GM19455 (cell line): ENCODE measurements at regions not wholly inside any gene's neighbourhood (a gene's known extent, or its start where the extent isn't known, plus 50 kb on each side); places are given as distances from the start of the nearest gene placed in this dataset.
"Not testable (repeated sequence)": the region's sequence is repeated elsewhere in the genome, so short reads cannot be mapped to it uniquely, and the experiment has no call there.

Source experiments
- ATAC-seq: cut with Tn5 transposase; IDR thresholded peaks from one replicate; pipeline ENCODE4 v1.9.1; 2021; ENCODE audit not compliant: unreplicated experiment

DNA sequence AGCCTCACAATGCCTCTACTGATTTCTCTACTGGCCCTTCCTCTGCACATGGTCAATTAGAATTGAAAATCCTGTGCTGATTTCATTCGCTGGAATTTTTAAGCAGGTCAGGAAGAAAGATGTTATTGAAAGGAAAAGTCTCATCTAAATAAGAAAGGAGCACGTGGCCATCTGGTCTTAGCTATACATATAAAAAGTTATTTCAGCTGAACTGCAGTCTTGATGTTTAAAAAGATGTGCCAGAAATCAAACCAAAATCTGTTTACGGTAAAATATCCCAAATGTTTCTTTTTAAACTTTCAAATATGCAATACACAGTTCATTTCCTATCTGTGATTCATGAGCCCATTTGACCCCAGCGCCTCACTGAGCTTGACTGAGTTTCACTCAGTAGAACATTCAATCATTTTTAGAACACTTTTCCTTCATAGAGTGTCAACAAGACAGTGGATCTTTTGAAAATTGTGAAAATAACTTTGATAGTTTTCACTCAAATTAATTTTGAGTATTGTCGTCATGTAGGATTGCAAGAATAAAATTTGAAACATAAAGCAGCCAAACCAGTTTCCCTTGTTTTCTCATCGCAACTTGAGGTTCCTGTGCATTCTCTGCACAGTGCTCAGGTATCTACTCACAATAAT is 293.6 kb downstream of the PTPRC start:
- ATAC-seq = no peak

DNA sequence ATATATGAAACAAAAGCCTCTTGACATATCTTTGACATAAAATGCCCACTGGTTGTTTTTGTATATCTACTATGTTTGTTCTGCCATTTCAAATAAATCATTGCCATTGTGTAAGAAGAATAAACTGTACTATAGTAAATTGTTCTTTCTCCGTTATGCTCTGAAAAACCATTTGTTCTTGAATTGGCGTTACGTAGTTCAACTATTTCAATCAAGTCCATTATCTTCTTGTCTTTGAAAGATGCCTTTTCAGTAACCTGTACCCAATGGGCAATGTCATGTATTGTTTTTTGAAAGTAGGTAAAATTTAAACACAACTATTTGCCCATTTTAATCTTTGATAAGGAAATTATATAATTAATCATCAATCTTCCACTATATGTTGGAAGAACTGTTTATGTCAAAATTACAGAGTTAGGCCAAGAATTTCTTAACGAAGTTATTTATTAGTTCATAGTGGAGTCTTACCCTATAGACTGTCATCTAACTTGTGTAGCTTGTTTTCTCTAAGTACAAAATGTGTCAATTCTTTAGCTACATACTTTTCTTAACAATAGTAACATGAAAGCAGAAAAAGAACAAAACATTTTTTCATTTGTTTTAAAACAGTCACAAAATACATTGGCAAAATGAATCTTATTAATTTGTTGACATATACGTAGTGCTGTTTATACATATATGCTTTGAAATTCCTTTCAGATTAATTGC is 294.8 kb downstream of the PTPRC start:
- no peak for ATAC-seq

DNA sequence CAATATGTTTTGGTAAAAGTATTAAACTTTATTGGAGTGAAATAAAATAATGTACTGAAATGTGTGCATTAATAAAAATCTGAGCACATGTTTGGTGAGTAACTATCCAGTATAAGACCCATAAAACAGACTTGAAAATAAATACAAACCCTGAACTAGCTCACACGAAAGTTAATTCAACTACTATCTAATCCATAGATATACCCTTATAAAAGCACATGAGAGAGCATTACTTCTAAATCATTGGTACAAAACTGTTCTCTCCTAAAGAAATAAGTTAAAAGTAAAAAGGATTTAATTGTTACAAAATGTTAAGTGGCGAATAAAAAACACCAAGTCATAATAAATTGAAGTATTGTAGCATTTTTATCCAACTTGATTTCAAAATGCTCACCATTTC is 295.6 kb downstream of the PTPRC start:
- no peak for ATAC-seq

DNA sequence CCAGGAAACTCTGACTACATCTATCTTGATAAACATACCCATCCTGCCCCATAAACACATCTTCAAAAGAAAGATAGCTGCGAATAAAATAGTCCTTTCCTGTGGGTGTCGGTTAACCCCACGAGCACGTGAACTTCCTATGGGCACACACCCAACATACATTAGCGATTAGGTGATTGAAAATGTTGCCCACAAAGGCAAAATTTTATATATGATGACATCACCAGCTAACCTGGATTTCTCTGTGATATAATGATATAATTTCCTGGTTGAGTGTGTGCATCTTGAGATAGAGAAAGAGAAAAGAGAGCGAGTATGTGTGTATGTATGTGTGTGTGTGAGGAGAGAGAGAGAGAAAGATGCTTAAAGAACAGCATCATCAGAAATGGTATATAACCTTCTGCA is 296.1 kb downstream of the PTPRC start:
- ATAC-seq = no peak

- ATAC-seq = peak; percentile 37
These were observed 296.6 kb downstream of the PTPRC start for GRCh38 chr1:198935306-198935921.

DNA sequence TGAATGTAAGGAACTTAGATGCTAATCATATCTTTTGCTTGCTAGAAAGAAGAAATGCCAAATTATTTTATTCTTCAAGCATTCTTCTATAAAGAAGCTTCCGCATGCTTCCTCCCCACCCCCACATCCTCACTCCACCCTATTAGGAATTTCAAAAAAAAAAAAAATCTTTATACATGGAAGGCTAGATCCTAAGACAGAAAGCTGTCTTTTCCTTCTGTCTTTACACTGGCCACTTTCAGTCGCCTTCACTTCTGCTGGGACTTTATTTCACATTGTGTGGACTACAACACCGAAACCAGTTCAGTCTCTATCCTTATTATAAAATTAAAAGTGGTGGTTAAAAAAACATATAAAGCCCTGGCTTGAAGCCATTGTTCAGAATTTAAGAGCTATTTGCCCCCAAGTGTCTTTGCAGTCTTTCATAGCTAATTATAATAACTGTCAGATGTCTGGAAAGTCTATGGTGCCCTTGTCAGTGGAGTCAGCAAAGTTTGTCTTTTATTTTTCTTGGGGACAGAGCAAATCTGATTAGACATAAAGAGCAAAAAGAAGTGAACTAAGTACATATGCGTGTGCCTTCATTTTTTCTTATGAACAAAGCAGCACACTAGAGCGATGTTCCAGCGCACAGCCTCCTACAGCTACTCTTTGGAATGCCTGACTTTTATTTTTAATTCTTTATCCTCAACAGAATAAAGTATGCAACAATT is 297.7 kb downstream of the PTPRC start:
- ATAC-seq = no peak

DNA sequence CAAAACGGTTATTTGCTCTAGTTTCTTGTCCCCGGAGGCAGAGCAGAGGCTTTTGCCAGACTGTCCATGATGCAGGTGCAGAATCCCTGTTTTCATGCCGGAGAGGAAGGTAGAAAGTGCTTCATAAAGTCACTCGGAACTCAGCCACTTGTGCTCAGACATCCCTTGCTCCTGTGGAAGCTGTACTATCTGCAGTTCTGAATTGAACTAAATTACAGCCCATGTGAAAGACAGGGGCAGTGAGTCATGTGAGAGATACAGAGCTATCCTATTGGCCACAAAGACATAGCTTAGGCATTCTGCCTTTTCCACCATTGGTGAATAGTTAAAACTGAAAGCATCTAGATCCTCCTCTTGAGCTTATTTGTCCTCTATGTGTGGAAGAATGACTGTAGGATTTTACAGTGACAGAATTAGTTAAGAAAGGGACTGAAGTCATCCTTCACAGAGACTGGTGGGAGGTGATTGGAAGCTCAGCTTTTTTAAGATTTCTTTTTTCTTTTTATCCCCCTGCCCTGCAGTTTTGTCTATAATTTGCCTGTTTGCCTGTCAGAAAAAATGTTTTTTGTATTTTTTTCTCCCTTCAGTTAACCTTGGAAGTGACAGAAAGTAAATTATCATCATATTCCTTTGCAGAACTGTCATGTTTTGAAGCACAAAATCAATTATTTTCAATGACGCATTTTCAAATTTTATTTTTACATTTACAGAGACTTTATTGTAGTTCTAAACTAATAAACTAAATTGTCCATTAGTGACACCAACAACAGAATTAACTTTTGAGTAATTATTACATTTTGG is 298.6 kb downstream of the PTPRC start:
- peak; percentile 93 for ATAC-seq

DNA sequence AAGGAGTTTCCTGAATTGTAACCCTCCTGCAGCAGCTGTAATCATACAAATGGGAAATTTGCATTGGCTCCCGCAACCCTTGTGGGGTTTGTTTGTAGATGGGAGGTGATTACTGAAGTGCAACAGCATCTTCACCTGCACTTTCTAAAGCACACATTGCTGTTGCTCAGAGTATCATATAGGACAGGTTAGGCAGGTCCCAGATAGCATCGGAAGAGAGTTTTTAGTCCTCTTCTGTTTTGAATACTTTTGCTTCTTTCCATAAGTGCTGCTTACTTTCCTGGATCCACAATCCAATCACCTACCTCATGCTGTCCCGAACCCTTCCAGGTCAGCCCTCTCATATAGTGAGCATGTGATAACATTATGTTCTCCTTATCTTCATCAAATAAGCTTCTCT is 300.4 kb downstream of the PTPRC start:
- ATAC-seq = no peak

- no peak for ATAC-seq
These were observed 301.1 kb downstream of the PTPRC start for GRCh38 chr1:198939956-198940355.

DNA sequence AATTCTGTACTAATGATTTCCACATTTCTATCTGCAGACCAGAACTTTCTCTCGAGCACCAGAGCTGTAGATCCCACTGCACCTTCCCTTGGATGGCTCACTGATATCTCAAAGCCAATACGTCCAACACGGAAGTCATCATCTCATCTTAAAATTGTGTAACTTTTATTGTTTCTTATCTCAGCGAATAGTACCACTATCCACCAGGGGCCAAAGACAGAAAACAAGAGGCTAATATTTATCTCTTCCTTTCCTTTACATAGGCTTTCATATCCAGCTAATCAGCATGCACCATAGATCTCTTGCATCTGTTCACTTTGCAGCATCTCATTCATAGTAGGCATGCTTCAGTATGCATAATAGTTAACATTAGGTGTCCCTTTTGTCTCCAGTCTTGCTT is 303.6 kb downstream of the PTPRC start:
- ATAC-seq = no peak

DNA sequence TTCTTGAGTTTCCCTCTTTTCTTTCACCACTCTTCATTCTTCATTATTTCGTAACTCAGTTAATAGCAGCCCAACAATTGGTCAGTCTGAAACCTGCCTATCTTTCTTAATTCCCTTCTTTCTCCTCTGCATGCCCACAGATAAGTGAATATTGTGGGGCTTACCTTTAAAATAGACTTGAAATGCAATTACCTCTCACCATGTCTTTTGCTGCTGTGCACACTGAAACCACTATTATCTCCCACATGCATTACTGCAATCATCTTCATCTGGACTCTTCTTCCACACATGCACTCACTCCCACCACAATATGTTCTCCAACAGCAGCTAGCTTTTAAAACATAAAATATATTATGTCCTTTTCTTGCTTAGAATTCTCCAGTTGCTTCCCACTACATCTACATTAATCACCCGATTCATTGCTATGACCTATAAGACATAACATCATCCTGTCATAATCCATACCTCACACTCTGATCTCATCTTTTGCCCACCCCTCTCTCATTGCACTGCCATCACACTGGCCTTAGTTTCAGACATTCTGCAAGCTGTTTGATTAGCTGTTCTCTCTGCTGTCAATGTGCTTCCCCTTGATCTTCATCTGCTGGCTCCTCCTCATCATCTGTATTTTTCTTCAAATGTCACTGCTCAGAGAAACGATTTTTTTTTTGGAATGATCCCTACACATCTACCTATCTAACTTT is 304.8 kb downstream of the PTPRC start:
- ATAC-seq = no peak

DNA sequence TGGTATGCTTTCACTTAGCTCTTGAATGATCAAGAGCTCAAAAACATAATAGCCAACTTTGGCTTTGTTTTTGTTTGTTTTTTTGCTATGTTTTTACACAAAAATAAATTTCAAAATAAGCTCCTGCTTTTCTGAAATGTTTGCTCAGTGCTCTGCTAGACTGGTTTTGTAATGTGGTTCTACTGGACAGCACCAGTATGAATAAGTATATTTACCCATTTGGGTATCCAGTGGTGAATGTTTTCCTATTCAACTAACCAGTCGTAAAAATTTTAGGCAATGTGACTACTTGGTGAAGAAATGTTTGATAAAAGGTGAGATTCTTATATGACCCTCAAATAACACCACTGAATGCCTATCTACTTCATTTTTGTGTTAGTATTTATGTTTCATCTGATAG is 308.6 kb downstream of the PTPRC start:
- ATAC-seq = no peak

DNA sequence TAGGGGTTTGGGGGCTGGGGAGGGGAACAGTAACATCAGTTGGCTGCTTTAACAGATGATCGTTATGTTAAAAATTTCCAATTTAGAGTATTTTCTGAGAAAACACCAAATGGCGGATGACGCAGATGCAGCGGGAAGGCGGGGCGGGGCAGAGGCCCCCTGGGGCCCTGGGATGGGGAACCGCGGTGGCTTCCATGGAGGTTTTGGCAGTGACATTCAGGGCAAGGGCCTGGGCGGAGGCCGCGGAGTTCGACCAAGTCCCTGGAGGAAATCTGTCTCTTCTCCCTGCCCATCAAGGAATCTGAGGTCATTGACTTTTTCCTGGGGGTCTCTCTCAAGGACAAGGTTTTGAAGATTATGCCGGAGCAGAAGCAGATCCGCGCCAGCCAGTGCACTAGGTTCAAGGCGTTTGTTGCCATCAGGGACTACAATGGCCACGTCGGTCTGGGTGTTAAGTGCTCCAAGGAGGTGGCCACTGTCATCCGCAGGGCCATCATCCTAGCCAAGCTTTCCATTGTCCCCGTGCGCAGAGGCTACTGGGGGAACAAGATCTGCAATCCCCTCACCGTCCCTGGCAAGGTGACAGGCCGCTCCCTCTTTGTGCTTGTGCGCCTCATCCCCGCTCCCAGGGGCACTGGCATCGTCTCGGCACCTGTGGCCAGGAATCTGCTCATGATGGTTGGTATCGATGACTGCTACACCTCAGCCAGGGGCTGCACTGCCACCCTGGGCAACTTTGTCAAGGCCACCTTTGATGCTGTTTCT is 310.2 kb downstream of the PTPRC start:
- no peak for ATAC-seq

- no peak for ATAC-seq
These were observed 311.2 kb downstream of the PTPRC start for GRCh38 chr1:198950036-198950435.

- ATAC-seq = no peak
These were observed 316.2 kb downstream of the PTPRC start for GRCh38 chr1:198955085-198955484.

DNA sequence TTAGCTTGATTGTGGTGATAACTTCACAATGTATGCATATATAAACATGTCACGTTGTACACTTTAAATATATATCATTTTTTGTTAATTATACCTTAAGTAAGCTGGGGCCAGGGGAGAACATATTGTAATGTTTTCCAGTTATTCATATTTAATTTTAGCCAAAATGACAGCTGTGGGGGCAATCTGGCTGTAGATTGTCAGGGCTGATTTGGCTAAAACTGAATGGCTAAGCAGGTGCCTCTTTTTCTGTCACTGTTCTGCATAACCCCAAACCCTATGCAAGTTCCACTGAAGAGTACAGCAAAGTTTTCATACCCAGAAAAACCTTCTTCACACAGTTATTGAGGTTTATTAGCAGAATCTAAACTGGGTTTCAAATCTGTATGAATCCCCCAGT is 318.2 kb downstream of the PTPRC start:
- no peak for ATAC-seq

GRCh38 chr1:198959032-198959431 is 320.2 kb downstream of the PTPRC start:
- ATAC-seq = no peak

DNA sequence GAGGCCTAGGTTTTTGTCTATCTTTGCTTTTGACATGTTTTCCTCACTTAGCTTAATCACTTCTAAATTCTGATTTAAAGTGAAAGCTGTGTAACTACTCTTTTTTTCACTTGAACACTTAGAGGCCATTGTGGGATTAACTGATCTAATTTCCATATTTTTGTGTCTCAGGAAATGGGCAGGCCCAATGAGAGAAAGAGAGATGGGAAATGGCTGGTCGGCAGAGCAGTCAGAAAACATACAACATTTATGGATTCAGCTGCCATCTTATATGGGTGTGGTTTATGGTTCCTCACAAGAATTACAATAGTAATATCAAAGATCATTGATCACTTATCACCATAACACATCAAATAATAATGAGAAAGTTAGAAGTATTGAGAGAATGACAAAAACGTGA is 320.8 kb downstream of the PTPRC start:
- ATAC-seq = no peak

GRCh38 chr1:198963796-198964195 is 325.0 kb downstream of the PTPRC start:
- not testable (repeated sequence) for ATAC-seq

GRCh38 chr1:198966519-198966918 is 327.7 kb downstream of the PTPRC start:
- no peak for ATAC-seq
